ENCODE measurements at regions not wholly inside any gene's neighbourhood (a gene's known extent, or its start where the extent isn't known, plus 50 kb on each side); places are given as distances from the start of the nearest gene placed in this dataset.

DNA sequence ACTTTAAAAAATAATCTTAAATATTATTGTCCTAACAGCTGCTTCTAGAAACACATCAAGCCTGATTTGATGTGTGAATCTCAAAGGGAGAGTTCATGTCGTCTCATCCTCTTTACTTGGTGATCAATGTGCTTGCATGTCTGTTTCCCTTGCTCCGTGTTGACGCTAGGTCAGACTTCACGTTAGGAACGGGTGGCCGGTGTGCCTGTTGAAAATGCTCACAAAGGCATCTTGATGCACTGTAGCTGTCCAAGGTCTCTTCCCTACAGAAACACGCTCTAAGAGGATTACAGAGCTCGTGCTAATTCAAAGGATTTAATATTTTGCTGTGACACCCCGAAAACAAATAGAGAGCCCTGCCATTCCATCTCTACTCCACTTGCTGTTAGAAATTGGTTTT is 84.6 kb downstream of the ID4 start:
- intact Hi-C loops (cut with micrococcal nuclease) (loop anchor here (5.0 kb wide), 1 partner anchor 386 kb away; no protein-coding TSS in a partner anchor), dilution Hi-C loops (cut with MboI; ENCODE audit: extremely low pct_ligation_motif_present, low sequenced_read_pairs) (no loop called here)
- Histone ChIP-seq H3K9me1 (replicated peaks; ENCODE audit: control insufficient read depth, extremely low read depth, insufficient read depth, low read length) (no peaks in the 10 kb centered on the region), H3K79me2 (ENCODE audit: control insufficient read depth, insufficient read depth, low read length) (no peaks in the 10 kb centered on the region), H2AFZ (ENCODE audit: low read depth, low read length) (no peak overlapping the region), H3K27ac (ENCODE audit: insufficient read depth, low read depth, low read length) (no peak overlapping the region), H3K9ac (replicated peaks; ENCODE audit: extremely low read depth, insufficient read depth, low read length) (no peak overlapping the region), H3K4me1 (ENCODE audit: control insufficient read depth, extremely low read depth, insufficient read depth, low read length) (no peaks in the 10 kb centered on the region), H4K20me1 (replicated peaks; ENCODE audit: control insufficient read depth, extremely low read depth, insufficient read depth, low read length) (no peaks in the 10 kb centered on the region), H3K4me2 (ENCODE audit: insufficient read depth, low read length) (no peak overlapping the region), H3K4me3 (replicated peaks in 1 of 3; ENCODE audit: insufficient read depth in 1 of 3, low read depth in 1 of 3, low read length in 3 of 3) (no peak overlapping the region), H3K36me3 (ENCODE audit: control insufficient read depth in 2 of 2, extremely low read depth in 1 of 2, insufficient read depth in 2 of 2, low read length in 2 of 2) (no peaks in the 10 kb centered on the region), H3K9me3 (replicated peaks; ENCODE audit: control insufficient read depth, insufficient read depth, low read length) (no peaks in the 10 kb centered on the region), H3K27me3 (ENCODE audit: control insufficient read depth in 2 of 2, insufficient read depth in 2 of 2, low read length in 2 of 2) (no peaks in the 10 kb centered on the region)
- FAIRE-seq (no peak), DNase-seq (ENCODE audit: low read depth, low spot score) (no peak)
- ChIA-PET CTCF (no interaction called here), POLR2A (no interaction called here)
- BruUV-seq (replicated peaks), result no TSS peak
- TF ChIP-seq MAX (IDR thresholded peaks at IDR 0.05; ENCODE audit: insufficient read depth, insufficient read length) (no peak), POLR2AphosphoS5 (IDR thresholded peaks at IDR 0.05; ENCODE audit: insufficient read depth, low read depth, low read length) (no peak), GATA2 (IDR thresholded peaks at IDR 0.05; ENCODE audit: insufficient read depth, insufficient read length, low read depth, low read length) (no peak), JUN (IDR thresholded peaks at IDR 0.05; ENCODE audit: borderline replicate concordance, insufficient read depth, insufficient read length, low read depth) (no peak), POLR2A (IDR thresholded peaks at IDR 0.05; ENCODE audit: low read depth, low read length) (no peak), EZH2 (IDR thresholded peaks at IDR 0.05; ENCODE audit: borderline replicate concordance, low read depth, low read length, severe bottlenecking) (no peak), CTCF (IDR thresholded peaks at IDR 0.05; ENCODE audit: extremely low read depth in 1 of 2, insufficient read depth in 1 of 2, low read depth in 1 of 2, low read length in 2 of 2) (no peak), MYC (IDR thresholded peaks at IDR 0.05; ENCODE audit: low read depth, low read length) (no peak), FOS (IDR thresholded peaks at IDR 0.05; ENCODE audit: borderline replicate concordance, insufficient read depth, low read length) (no peak)
